ENCODE measurements at regions not wholly inside any gene's neighbourhood (a gene's known extent, or its start where the extent isn't known, plus 50 kb on each side); places are given as distances from the start of the nearest gene placed in this dataset.

GRCh38 chr10:61830846-61831273 is 70.6 kb upstream of the ARID5B start:
- Mint-ChIP-seq H3K36me3 (ENCODE audit: low read depth, unreplicated experiment) (no peaks in the 10 kb centered on the region), H3K27me3 (ENCODE audit: unreplicated experiment) (no peaks in the 10 kb centered on the region), H3K4me3 (ENCODE audit: unreplicated experiment) (no peak overlapping the region), H3K9me3 (ENCODE audit: unreplicated experiment) (no peaks in the 10 kb centered on the region), H3K27ac (ENCODE audit: unreplicated experiment) (no peak overlapping the region), H3K4me1 (ENCODE audit: unreplicated experiment) (peaks cover 15% of the 10 kb centered on the region)
- no peak for DNase-seq (ENCODE audit: low spot score)
- TF ChIP-seq CTCF (IDR thresholded peaks at IDR 0.05; ENCODE audit: unreplicated experiment): no peak

GRCh38 chr10:61832866-61833481 is 68.5 kb upstream of the ARID5B start:
- Mint-ChIP-seq H3K4me3 (ENCODE audit: unreplicated experiment) (no peak overlapping the region), H3K4me1 (ENCODE audit: unreplicated experiment) (peaks cover 15% of the 10 kb centered on the region), H3K36me3 (ENCODE audit: low read depth, unreplicated experiment) (no peaks in the 10 kb centered on the region), H3K9me3 (ENCODE audit: unreplicated experiment) (no peaks in the 10 kb centered on the region), H3K27me3 (ENCODE audit: unreplicated experiment) (no peaks in the 10 kb centered on the region), H3K27ac (ENCODE audit: unreplicated experiment) (no peak overlapping the region)
- no peak for TF ChIP-seq CTCF (IDR thresholded peaks at IDR 0.05; ENCODE audit: unreplicated experiment)
- DNase-seq (ENCODE audit: low spot score): no peak

- H3K4me1 Mint-ChIP-seq (ENCODE audit: unreplicated experiment): peaks cover 15% of the 10 kb centered on the region
These were observed 67.0 kb upstream of the ARID5B start for GRCh38 chr10:61834519-61834918.

GRCh38 chr10:61835069-61835945 is 66.2 kb upstream of the ARID5B start:
- no peaks in the 10 kb centered on the region for H3K9me3 Mint-ChIP-seq (ENCODE audit: unreplicated experiment)

More at GRCh38 chr10:61834519-61834918, 67.0 kb upstream of the ARID5B start:
- no peaks in the 10 kb centered on the region for H3K36me3 Mint-ChIP-seq (ENCODE audit: low read depth, unreplicated experiment)
- TF ChIP-seq CTCF (IDR thresholded peaks at IDR 0.05; ENCODE audit: unreplicated experiment): no peak
- no peaks in the 10 kb centered on the region for H3K27me3 Mint-ChIP-seq (ENCODE audit: unreplicated experiment)
- no peak for DNase-seq (ENCODE audit: low spot score)
- H3K27ac Mint-ChIP-seq (ENCODE audit: unreplicated experiment): no peak overlapping the region
- H3K9me3 Mint-ChIP-seq (ENCODE audit: unreplicated experiment): no peaks in the 10 kb centered on the region
- no peak overlapping the region for H3K4me3 Mint-ChIP-seq (ENCODE audit: unreplicated experiment)

More at GRCh38 chr10:61835069-61835945, 66.2 kb upstream of the ARID5B start:
- H3K27ac Mint-ChIP-seq (ENCODE audit: unreplicated experiment): peak overlapping the region; percentile 38
- no peaks in the 10 kb centered on the region for H3K27me3 Mint-ChIP-seq (ENCODE audit: unreplicated experiment)
- H3K36me3 Mint-ChIP-seq (ENCODE audit: low read depth, unreplicated experiment): no peaks in the 10 kb centered on the region
- peak; percentile 61 for TF ChIP-seq CTCF (IDR thresholded peaks at IDR 0.05; ENCODE audit: unreplicated experiment)
- DNase-seq (ENCODE audit: low spot score): peak; percentile 26
- H3K4me3 Mint-ChIP-seq (ENCODE audit: unreplicated experiment): no peak overlapping the region
- peaks cover 8% of the 10 kb centered on the region for H3K4me1 Mint-ChIP-seq (ENCODE audit: unreplicated experiment)
